H7 (cell line): ENCODE measurements at regions not wholly inside any gene's neighbourhood (a gene's known extent, or its start where the extent isn't known, plus 50 kb on each side); places are given as distances from the start of the nearest gene placed in this dataset.

Experiments
- DNase-seq: peaks from one replicate; pipeline ENCODE4 v3.0.0; 2012
- H3K27me3 ChIP-seq: 2 replicates; pipeline ENCODE4 v1.6.0; 2011; ENCODE audit warnings: mild to moderate bottlenecking, low read length; ENCODE audit not compliant: control insufficient read depth, insufficient read depth
- H3K36me3 ChIP-seq: replicated peaks from 2 replicates; pipeline ENCODE4 v1.5.1; 2011; ENCODE audit warnings: low read length; ENCODE audit not compliant: control insufficient read depth, insufficient read depth
- H3K4me3 ChIP-seq: 2 replicates; pipeline ENCODE4 v1.5.1; 2011; ENCODE audit warnings: low read depth, mild to moderate bottlenecking, control low read depth, low read length, moderate library complexity; ENCODE audit not compliant: insufficient read depth

DNA sequence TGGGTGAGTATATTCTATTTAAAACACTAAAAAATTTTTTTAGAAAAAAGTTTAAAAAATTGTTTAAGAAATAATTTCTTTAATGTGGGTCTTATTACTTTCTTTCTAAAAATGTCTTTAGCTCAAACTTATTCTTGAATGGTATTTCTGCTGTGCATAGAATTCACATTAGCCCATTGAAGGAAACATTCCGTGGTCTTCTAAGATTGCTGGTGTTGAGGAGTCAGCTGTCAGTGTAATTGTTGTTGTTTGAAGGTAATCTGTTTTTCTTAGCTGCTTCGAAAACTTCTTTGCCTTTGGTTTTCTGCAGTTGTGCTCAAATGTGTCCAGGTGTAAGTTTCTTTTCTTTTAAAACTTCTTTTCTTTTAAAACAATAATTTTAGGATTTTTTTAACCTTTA is 85.4 kb upstream of the KLF12 start:
- no peaks in the 10 kb centered on the region for H3K36me3 ChIP-seq
- no peak overlapping the region for H3K4me3 ChIP-seq
- no peaks in the 10 kb centered on the region for H3K27me3 ChIP-seq
- DNase-seq = no peak

DNA sequence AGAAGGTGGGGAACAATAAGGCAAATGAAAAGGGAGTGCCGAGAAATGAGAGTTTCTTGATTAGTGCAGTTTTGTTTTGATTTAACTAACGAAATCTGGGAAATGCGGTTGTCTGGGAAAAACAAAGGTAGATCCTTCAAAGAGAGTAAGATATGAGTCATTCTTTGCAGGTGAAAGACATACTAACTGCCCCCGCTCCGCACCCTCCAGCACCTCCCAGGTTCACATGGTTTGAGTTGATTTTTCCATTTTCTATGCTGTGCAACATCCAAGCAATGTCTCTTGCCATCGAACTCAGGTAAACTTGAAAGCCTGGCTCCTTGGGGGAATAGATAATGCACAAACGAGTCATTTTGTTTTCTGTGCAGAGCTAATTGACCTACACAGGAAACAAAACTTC is 84.1 kb upstream of the KLF12 start:
- no peak for DNase-seq
- Histone ChIP-seq H3K4me3 (no peak overlapping the region), H3K36me3 (no peaks in the 10 kb centered on the region), H3K27me3 (no peaks in the 10 kb centered on the region)

DNA sequence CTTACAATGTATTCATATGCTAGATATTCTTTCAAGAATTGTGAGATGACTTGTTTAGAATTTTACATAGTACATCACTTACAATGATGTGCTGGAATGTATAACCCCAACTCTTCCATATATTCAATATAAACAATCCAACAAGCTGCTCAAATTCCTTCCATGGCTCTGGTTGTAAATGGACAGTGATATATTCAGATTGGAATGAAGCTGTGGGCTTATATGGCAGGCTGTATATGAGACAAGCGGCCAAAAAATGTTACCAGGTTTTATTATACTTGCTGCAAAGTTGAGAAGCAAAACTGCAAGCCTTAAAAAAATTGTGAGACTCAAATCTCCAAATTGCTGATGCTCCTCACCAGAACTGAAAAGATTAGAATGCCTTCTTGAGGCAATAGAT is 83.6 kb upstream of the KLF12 start:
- H3K27me3 ChIP-seq = no peaks in the 10 kb centered on the region
- no peaks in the 10 kb centered on the region for H3K36me3 ChIP-seq
- DNase-seq = no peak
- no peak overlapping the region for H3K4me3 ChIP-seq

DNA sequence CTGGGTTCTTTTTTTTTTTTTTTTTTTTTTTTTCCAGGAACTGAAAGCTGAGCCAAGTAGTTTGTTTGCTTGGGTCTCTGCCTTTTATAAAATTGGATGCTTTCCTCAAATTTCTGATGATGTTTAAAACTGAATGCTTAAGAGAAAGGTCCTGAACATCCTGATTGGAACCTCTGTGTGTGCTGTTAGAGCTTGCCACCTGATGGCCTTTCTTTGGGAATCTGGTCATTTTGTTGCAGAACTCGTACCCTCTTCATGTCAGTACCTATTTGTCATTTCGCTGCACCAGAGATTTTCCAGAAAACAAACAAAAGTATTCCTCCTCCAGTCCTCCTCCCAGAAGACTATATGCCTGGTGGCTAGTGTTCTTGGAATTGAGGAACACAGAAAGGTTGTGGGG is 81.2 kb upstream of the KLF12 start:
- Histone ChIP-seq H3K4me3 (no peak overlapping the region), H3K36me3 (no peaks in the 10 kb centered on the region), H3K27me3 (no peaks in the 10 kb centered on the region)
- DNase-seq = no peak

DNA sequence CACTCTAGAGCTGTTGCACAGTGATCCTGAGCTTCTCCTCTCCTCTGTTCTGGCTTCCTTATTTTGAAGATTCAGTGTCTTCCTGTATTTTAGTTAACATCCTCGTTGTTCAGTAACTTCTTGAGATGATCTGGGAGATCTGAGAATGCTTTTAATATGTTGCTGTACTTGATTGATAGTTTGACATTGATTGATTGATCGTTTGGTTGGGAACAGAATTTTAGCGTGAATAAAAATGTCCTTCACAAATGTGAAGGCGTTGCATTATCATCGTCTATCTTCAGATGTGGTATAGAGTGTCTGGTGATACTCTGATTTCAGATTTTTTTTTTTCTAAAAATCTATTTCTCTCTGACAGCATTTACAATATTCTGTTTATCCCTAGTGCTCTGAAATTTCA is 80.1 kb upstream of the KLF12 start:
- no peak overlapping the region for H3K4me3 ChIP-seq
- DNase-seq = no peak
- no peaks in the 10 kb centered on the region for H3K27me3 ChIP-seq
- H3K36me3 ChIP-seq = no peaks in the 10 kb centered on the region

DNA sequence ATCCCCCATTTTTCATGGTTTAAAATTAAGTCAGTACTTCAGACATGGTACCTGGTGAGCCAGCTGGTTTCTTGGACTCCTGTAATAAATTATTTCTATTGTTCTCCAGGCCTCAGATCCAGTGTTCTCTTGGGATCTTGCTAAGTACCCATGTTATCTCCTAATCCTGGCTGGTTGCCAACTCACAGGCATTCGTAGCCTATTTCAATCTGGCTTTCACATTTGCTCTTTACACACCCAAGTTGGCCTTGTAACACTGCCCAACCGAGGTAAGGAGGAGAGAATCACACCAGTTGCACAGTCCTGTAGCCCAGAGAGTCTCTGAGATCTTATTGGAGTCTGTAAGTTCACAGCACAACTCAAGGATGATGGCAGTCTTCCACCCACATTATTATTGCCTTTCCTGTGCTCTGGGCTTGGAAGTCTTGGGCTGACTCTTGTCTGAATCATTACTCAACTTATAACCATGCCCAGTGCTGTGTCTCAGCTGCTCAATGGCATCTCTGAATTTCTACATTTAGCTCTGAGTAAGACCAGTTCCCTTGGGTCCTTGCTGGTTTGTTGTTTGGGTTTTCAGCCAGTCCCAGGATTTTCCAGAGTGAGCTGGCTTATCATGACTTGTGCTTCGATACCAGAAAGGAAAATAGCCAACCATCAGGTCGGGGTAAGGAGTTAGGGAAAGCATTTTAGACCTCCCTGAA is 76.6 kb upstream of the KLF12 start:
- no peak for DNase-seq
- no peaks in the 10 kb centered on the region for H3K36me3 ChIP-seq
- no peaks in the 10 kb centered on the region for H3K27me3 ChIP-seq
- no peak overlapping the region for H3K4me3 ChIP-seq

DNA sequence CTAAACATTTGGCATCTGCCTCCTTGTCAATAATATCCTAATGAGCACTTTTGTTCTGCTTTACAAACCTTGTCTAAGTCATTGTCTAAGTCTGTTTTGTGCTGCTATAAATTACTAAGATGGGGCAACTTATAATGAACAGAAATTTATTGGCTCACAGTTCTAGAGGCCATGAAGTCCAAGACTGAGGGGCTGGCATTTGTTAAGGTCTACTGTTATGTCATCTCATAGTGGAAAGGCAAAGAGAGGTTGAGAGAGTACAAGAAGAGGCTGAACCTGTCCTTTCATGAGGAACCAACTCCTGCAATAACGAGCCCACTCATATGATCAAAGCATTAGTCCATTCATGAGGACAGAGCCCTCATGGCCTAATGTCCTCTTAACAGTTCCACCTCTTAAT is 72.7 kb upstream of the KLF12 start:
- no peak for DNase-seq
- no peaks in the 10 kb centered on the region for H3K36me3 ChIP-seq
- H3K4me3 ChIP-seq = no peak overlapping the region
- no peaks in the 10 kb centered on the region for H3K27me3 ChIP-seq

DNA sequence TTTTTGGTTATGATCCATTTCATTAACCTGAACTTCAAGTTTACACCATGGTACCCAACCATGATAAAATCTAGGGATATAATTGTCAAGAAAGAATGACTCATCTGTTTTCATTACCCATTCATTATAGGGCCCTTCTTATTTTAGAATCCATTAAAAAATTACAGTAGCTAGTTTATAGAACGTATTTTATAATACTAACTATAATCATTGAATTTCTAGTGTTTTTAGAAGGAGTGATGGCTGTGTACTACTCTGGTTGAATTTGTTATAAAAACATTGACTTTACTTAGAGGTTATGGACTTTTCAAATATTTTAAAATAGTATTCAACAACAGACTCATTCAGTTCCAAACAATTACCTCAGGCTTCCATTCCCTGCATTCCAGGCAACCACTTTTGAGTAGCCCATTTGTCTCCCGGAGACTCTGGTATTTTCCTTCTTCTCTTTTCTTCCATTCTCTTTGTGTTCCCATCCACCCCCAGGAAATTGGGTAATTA is 71.9 kb upstream of the KLF12 start:
- no peak for DNase-seq
- H3K36me3 ChIP-seq = no peaks in the 10 kb centered on the region

DNA sequence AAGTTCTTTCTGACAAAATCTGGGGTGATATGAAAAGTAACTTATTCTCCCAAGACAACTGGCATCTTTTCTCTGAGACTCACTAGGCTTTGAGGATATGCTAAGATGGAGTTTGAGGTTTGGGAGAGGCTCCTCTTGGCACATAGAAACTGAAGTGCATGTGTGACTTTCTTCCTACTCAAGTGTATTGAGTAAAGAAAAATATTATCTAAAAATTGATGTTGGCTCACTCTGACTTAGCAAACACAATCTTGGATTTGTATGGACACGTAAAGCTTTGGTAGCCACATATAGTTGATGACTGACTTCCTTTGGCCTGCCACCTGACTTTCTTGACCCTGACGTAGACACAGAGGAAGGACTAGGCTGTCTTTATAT is 71.1 kb upstream of the KLF12 start:
- H3K36me3 ChIP-seq = no peaks in the 10 kb centered on the region
- no peak for DNase-seq
- no peak overlapping the region for H3K4me3 ChIP-seq
- H3K27me3 ChIP-seq = no peaks in the 10 kb centered on the region

More for the DNA sequence above, 71.9 kb upstream of the KLF12 start:
- no peaks in the 10 kb centered on the region for H3K27me3 ChIP-seq
- H3K4me3 ChIP-seq = no peak overlapping the region

DNA sequence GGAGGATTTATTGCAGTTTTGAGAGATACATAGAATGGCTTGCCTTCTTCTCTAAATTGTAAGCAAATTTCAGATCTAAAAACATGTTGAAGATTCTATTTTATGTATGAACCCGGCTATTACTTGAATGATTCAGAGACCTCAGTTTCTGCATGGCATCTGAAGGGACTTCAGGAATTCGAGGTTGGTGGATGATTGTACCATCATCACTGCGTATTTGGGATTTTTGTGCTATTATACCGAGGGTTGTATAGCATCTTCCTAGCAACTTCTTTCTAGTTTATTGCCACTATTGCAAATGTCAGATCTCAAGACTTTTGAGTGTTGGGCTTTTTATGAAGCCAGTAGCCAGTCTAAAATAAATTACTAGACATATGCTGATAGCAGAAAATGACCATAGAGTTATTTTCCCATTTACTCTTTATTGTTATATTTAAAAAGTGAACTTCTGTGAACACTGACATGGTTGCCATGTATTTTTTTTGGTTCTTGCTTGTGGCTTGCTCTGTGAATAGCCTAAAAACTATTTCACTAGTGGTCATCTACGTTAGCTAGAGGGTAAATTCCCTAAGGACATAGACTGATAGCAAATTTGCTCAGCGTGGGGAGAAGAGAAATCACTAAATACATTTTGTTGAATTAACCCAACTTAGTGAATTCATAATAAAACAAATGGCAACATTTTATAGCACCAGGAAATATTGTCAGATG is 70.6 kb upstream of the KLF12 start:
- DNase-seq = no peak
- Histone ChIP-seq H3K4me3 (no peak overlapping the region), H3K36me3 (no peaks in the 10 kb centered on the region), H3K27me3 (no peaks in the 10 kb centered on the region)

DNA sequence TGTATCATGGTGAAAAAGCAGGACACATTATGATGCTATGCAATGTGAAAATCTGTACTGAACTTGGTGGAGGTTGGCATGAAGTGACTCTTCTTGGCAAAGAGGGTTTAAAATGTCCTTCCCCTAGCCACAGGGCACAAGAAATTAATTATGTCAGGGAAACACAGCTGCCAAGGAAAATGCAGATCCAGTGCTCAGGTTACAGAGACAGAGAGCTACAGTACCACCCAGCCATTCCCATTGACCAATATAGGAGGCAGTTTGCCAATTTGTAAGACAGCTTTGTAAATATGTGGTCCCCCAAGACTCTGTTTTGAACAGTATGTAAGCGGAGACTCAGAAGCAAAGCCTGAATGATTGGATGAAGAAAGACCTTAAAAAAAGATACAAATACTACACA is 69.4 kb upstream of the KLF12 start:
- Histone ChIP-seq H3K36me3 (no peaks in the 10 kb centered on the region), H3K4me3 (no peak overlapping the region), H3K27me3 (no peaks in the 10 kb centered on the region)
- no peak for DNase-seq

DNA sequence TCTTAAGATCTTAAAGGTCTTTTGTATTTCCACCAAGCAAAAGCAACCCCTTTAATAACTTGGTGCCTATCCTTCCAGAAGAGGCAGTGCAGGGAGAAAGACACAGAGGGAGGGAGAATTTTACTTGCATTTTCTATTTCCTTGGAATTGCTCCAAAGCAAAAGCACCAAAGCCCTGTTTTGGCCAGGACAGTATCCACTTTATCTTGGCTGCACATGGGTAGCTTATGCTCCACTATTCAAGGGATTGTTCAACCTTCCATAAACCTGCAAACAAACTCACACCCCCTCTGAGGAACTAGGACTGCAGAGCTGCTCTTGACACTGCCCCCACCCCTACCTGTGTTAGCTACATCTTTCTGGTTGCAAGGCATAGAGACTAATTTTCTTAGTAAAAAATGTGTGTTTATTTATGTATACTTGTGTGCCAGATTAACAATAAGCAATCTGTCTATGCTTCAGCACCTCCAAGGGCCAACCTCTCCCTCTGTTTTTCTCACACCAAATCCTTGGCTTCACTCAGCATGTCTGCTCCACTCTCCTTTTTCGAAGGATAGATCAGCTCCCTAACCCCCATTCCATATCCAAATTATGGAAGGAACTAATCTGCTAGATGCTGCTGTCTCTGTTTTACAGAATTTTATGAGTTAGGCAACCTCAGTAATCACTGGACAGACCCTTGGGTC is 68.1 kb upstream of the KLF12 start:
- H3K36me3 ChIP-seq = no peaks in the 10 kb centered on the region
- no peak overlapping the region for H3K4me3 ChIP-seq
- no peak for DNase-seq
- H3K27me3 ChIP-seq = no peaks in the 10 kb centered on the region

DNA sequence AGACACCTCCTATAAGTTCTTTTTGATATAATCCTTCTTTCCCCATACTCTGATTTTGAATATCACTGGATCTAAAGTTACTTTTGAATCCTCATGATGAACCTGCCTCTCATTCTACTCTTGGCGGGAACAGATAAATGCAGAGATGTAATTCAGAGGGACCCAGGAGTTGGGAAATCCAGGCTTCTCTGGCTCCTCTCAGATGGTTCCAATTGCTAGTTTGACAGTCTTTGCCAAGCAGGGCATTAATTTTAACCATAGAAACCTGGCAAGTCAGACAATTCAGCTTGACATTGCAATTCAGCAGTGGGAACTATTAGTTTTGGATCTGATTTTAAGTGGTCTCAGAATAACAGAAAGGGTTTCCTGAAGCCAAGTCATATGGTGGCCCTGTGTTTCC is 67.3 kb upstream of the KLF12 start:
- Histone ChIP-seq H3K36me3 (no peaks in the 10 kb centered on the region), H3K27me3 (no peaks in the 10 kb centered on the region), H3K4me3 (no peak overlapping the region)
- no peak for DNase-seq

DNA sequence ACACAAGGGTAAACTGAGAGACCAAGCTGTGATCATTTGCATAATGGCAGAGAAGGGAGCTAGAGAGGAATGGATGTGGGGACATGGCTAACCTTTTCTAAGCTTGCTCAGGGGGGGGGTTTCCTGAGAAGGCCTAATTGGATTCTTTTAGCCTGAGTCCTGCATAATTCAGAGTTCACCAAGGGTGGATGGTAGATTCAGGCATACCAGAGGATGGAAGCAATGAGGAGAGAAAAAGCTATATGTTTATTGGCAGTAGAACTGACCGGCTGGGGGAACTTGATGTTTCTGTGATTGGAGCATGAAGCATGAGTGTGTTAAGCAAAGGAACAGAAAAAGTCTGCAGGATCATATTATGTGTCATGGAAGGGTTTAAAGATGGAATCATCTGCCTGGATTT is 65.9 kb upstream of the KLF12 start:
- H3K4me3 ChIP-seq = no peak overlapping the region
- H3K27me3 ChIP-seq = no peaks in the 10 kb centered on the region
- DNase-seq = no peak
- H3K36me3 ChIP-seq = no peaks in the 10 kb centered on the region
